GM10266 (cell line): ENCODE measurements at regions not wholly inside any gene's neighbourhood (a gene's known extent, or its start where the extent isn't known, plus 50 kb on each side); places are given as distances from the start of the nearest gene placed in this dataset.

Experiments
- DNase-seq: peaks from one replicate; pipeline ENCODE4 v3.0.0; 2012; ENCODE audit errors: extremely low spot score
- TF ChIP-seq, protein P1 (sequence below): IDR thresholded peaks from 2 replicates; pipeline ENCODE4 v1.5.1; 2012; ENCODE audit warnings: mild to moderate bottlenecking, low read depth; ENCODE audit not compliant: control insufficient read depth, insufficient read depth; ENCODE audit errors: missing control alignments

DNA sequence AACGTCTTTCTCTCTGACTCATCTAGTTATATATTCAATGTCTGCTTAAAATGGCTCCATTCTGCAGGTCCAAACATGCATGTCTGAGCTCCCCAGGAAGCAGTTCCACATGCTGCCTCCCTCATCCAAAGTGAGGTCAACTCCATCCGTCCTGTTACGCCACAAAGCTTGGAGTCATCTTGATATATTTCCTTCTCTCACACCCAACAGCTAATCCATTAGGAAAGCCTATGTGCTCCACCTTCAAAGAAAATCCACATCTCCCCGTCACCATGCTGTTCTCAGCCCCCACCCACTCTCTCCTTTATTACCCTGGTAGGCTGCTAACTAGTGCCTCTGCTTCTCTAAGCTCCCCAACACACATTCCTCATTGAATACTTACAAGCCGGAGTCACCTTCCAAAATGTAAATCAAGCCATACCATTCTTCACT, 130.2 kb upstream of the SYNDIG1 start:
- DNase-seq = no peak
- TF ChIP-seq, protein P1, sequence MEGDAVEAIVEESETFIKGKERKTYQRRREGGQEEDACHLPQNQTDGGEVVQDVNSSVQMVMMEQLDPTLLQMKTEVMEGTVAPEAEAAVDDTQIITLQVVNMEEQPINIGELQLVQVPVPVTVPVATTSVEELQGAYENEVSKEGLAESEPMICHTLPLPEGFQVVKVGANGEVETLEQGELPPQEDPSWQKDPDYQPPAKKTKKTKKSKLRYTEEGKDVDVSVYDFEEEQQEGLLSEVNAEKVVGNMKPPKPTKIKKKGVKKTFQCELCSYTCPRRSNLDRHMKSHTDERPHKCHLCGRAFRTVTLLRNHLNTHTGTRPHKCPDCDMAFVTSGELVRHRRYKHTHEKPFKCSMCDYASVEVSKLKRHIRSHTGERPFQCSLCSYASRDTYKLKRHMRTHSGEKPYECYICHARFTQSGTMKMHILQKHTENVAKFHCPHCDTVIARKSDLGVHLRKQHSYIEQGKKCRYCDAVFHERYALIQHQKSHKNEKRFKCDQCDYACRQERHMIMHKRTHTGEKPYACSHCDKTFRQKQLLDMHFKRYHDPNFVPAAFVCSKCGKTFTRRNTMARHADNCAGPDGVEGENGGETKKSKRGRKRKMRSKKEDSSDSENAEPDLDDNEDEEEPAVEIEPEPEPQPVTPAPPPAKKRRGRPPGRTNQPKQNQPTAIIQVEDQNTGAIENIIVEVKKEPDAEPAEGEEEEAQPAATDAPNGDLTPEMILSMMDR = no peak

DNA sequence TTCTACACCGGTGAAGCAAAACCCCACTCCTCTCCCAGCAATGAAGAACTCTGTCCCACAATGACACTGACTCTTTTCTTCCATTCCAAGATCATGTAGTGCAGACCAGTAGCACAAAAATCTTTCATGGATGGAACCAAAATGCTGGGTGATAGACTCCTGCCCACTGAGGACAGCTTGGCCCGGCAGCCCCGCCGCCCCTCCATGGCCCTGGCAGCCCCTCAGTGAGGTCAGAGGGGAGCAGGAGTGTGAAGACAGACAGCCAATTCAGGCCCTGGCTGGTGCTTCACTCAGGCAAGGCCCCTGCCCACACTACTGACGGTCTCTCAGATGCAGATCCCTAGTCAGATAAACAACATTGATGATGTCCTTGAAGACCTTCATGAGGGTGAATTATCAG, 131.9 kb upstream of the SYNDIG1 start:
- TF ChIP-seq, protein P1 = no peak
- DNase-seq = no peak

DNA sequence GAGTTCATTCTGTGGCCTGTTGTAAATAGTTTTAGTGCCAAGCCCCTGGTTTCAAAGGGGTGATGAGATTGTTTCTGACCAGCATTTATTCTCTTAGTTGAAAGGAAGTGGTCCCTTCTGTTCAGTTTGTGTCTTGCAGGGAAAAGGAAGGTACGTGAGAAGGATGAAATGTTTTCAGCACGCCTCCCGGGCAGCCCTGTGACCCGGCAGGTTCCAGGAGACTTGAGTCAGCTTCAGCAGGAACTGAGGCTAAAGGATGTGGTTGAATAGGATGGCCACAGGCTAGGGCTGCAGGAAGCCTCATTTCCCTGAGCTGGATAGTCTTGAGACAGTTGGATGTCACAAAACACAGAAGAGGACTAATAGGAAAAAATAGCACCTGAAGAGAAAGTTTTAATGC, 132.4 kb upstream of the SYNDIG1 start:
- DNase-seq = no peak

DNA sequence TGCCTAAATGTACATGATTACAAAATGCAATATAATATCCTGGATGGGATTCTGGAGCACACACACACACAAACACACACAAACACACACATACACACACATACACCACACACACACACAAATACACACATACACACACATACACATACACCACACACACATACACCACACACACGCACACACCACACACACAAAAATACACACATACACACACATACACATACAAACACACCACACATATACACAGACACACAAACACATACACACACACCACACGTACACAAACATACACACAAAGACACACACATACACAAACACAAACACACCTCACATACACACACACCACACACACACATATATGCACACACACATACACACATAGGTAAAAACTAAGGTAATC, 134.6 kb upstream of the SYNDIG1 start:
- DNase-seq = no peak
- TF ChIP-seq, protein P1 = no peak

More for the DNA sequence above, 132.4 kb upstream of the SYNDIG1 start:
- TF ChIP-seq, protein P1 = no peak

DNA sequence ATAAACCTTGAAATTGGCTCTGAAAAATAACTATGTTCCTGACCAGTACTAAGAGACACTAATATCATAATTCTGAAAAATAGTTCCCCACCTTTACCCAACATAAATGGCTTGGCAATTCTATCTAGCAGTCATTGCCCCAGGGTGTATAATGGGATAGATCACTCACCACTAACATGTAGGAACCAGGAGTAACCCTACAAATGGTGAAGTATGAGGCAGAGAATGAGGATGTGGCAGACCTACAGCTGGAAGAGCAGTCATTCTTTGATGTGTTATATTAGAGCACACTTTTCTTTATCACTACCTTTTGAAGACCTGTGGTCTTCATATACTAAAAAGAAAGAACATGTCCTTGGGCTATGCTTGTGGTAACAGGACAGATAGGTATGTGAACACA, 136.5 kb upstream of the SYNDIG1 start:
- no peak for DNase-seq

DNA sequence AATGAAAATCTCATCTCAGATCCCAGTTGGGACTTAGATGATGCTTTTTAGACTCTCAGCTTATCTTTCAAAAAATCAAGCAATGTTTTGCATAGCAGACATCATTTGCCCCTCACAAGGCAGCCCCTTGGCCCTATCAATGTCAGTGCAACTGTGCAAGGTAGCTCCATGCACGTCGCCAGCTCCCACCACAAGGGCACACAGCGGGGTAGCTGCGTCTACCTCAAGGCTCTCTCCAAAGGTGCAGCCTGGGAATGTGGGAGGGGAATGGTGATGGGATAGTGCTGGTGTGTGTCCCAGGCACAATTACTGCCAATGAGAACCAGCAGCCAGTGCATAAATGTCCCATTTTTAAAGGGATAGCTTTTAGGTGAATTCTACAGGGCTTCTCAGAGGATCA, 137.5 kb upstream of the SYNDIG1 start:
- TF ChIP-seq, protein P1 = no peak
- no peak for DNase-seq

More for the DNA sequence above, 136.5 kb upstream of the SYNDIG1 start:
- TF ChIP-seq, protein P1 = no peak

DNA sequence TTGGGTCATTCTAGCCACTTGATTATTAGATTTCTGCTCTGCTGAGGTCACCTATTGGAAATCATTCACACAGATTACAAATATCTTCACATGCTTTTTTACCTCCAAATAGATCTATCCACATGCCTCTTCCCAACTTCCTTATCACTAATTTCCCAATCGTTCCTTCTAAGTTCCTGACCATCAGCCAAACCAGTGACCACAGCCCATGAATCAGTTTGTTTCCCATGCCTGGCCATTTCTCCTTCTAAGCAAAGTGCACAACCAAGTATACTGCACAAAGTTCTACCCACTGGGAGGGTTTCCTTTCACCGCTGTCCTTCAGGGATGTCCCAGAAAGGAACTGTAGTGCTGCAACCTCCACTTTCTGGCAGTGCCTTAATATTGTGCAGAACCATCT, 140.5 kb upstream of the SYNDIG1 start:
- DNase-seq = no peak
- TF ChIP-seq, protein P1 = no peak
